ENCODE measurements at regions not wholly inside any gene's neighbourhood (a gene's known extent, or its start where the extent isn't known, plus 50 kb on each side); places are given as distances from the start of the nearest gene placed in this dataset.

GRCh38 chr15:79661411-79661810, 229.3 kb downstream of the MINAR1 start:
- no peak for DNase-seq (ENCODE audit: low read depth)

- peak; percentile 29 for DNase-seq (ENCODE audit: low read depth)
Measured at GRCh38 chr15:79673416-79674123, 223.2 kb downstream of the MTHFS start.

- DNase-seq (ENCODE audit: low read depth) = no peak
Measured at GRCh38 chr15:79674124-79674465, 222.7 kb downstream of the MTHFS start.

GRCh38 chr15:79675982-79676381, 220.8 kb downstream of the MTHFS start:
- no peak for DNase-seq (ENCODE audit: low read depth)

- no peak for DNase-seq (ENCODE audit: low read depth)
Measured at GRCh38 chr15:79676621-79677020, 220.2 kb downstream of the MTHFS start.

GRCh38 chr15:79677241-79677640, 219.6 kb downstream of the MTHFS start:
- DNase-seq (ENCODE audit: low read depth) = no peak

GRCh38 chr15:79678032-79678701, 218.6 kb downstream of the MTHFS start:
- no peak for DNase-seq (ENCODE audit: low read depth)

GRCh38 chr15:79680720-79681119, 216.1 kb downstream of the MTHFS start:
- DNase-seq (ENCODE audit: low read depth) = peak; percentile 51

GRCh38 chr15:79682285-79682684, 214.5 kb downstream of the MTHFS start:
- DNase-seq (ENCODE audit: low read depth) = peak; percentile 80

- peak; percentile 17 for DNase-seq (ENCODE audit: low read depth)
Measured at GRCh38 chr15:79682851-79683288, 213.9 kb downstream of the MTHFS start.

GRCh38 chr15:79689030-79689429, 207.8 kb downstream of the MTHFS start:
- no peak for DNase-seq (ENCODE audit: low read depth)

- no peak for DNase-seq (ENCODE audit: low read depth)
Measured at GRCh38 chr15:79700951-79701480, 195.8 kb downstream of the MTHFS start.

- DNase-seq (ENCODE audit: low read depth) = no peak
Measured at GRCh38 chr15:79702621-79703020, 194.2 kb downstream of the MTHFS start.

- no peak for DNase-seq (ENCODE audit: low read depth)
Measured at GRCh38 chr15:79721256-79721655, 175.6 kb downstream of the MTHFS start.

GRCh38 chr15:79724312-79724711, 172.5 kb downstream of the MTHFS start:
- DNase-seq (ENCODE audit: low read depth) = no peak

- no peak for DNase-seq (ENCODE audit: low read depth)
Measured at GRCh38 chr15:79724804-79725203, 172.0 kb downstream of the MTHFS start.

- DNase-seq (ENCODE audit: low read depth) = no peak
Measured at GRCh38 chr15:79728867-79729266, 167.9 kb downstream of the MTHFS start.

- DNase-seq (ENCODE audit: low read depth) = no peak
Measured at GRCh38 chr15:79736435-79737000, 160.3 kb downstream of the MTHFS start.

- DNase-seq (ENCODE audit: low read depth) = no peak
Measured at GRCh38 chr15:79738143-79738542, 158.7 kb downstream of the MTHFS start.

GRCh38 chr15:79740561-79740960, 156.3 kb downstream of the MTHFS start:
- no peak for DNase-seq (ENCODE audit: low read depth)

GRCh38 chr15:79743032-79743431, 153.8 kb downstream of the MTHFS start:
- no peak for DNase-seq (ENCODE audit: low read depth)

GRCh38 chr15:79744485-79744884, 152.3 kb downstream of the MTHFS start:
- DNase-seq (ENCODE audit: low read depth) = peak; percentile 7

GRCh38 chr15:79756365-79756764, 140.4 kb downstream of the MTHFS start:
- no peak for DNase-seq (ENCODE audit: low read depth)
